ENCODE measurements at regions not wholly inside any gene's neighbourhood (a gene's known extent, or its start where the extent isn't known, plus 50 kb on each side); places are given as distances from the start of the nearest gene placed in this dataset.

GRCh38 chr12:125882141-125882540 lies 816.9 kb downstream of the AACS start:
- Histone ChIP-seq H3K23ac (ENCODE audit: insufficient read length, low read depth, low read length) (no peak overlapping the region), H3K56ac (ENCODE audit: insufficient read length, low read depth, low read length) (no peak overlapping the region), H4K5ac (ENCODE audit: insufficient read length, low read depth, low read length) (no peak overlapping the region), H3K9ac (ENCODE audit: extremely low read depth, insufficient read length, low read length) (no peak overlapping the region), H2BK5ac (ENCODE audit: insufficient read length, low read length) (no peak overlapping the region), H3T11ph (ENCODE audit: low read length) (no peak overlapping the region), H3K27me3 (ENCODE audit: insufficient read depth, low read length) (no peaks in the 10 kb centered on the region), H2BK120ac (ENCODE audit: low read depth, low read length, poor library complexity, severe bottlenecking) (no peak overlapping the region), H3K18ac (ENCODE audit: insufficient read length, low read depth, low read length) (no peak overlapping the region), H4K8ac (replicated peaks; ENCODE audit: insufficient read length, low read depth, low read length) (no peak overlapping the region), H3K79me2 (ENCODE audit: insufficient read depth, low read length) (no peaks in the 10 kb centered on the region), H2AK5ac (ENCODE audit: insufficient read length, low read length) (no peak overlapping the region), H3K4me2 (ENCODE audit: insufficient read depth, insufficient read length, low read length) (no peak overlapping the region), H3K4ac (ENCODE audit: low read depth, low read length) (no peak overlapping the region), H3K9me3 (ENCODE audit: control insufficient read depth, low read depth, low read length) (no peaks in the 10 kb centered on the region), H3K79me1 (ENCODE audit: insufficient read depth, low read depth, low read length, poor library complexity, severe bottlenecking) (no peaks in the 10 kb centered on the region), H2AFZ (ENCODE audit: low read length) (no peak overlapping the region), H3K23me2 (ENCODE audit: insufficient read length, low read depth, low read length, poor library complexity, severe bottlenecking) (no peaks in the 10 kb centered on the region), H3K14ac (ENCODE audit: insufficient read depth, low read length) (no peak overlapping the region), H2BK12ac (ENCODE audit: insufficient read length, low read depth, low read length) (no peak overlapping the region), H3K4me1 (ENCODE audit: insufficient read depth, low read length) (no peaks in the 10 kb centered on the region), H3K27ac (ENCODE audit: insufficient read length, low read depth, low read length) (no peak overlapping the region), H4K91ac (ENCODE audit: insufficient read length, low read depth, low read length) (no peak overlapping the region), H4K20me1 (ENCODE audit: control insufficient read depth, insufficient read depth, insufficient read length) (no peaks in the 10 kb centered on the region), H2BK15ac (ENCODE audit: low read depth, low read length) (no peak overlapping the region), H2BK20ac (ENCODE audit: low read depth, low read length, poor library complexity, severe bottlenecking) (no peak overlapping the region)
- Mint-ChIP-seq H3K27ac (no peak overlapping the region), H3K36me3 (ENCODE audit: insufficient read depth in 1 of 3, low read depth in 3 of 3) (no peaks in the 10 kb centered on the region), H3K9me3 (0 out of 5 replicates have a peak, but pooled peaks cover 0 to 1% of the 10 kb centered on the region in 2 experiments), H3K27me3 (ENCODE audit: low read depth) (no peaks in the 10 kb centered on the region), H3K4me3 (no peak overlapping the region), H3K4me1 (no peaks in the 10 kb centered on the region)
- WGBS (ENCODE audit: extremely low coverage, insufficient read length, low lambda C conversion rate) = no CpG with 5 or more reads among the region's 3 CpGs
- TF ChIP-seq CTCF (conservative IDR thresholded peaks at IDR 0.05) = no peak
- no peak for DNase-seq

All from H9 (cell line).